HepG2 (cell line): ENCODE measurements at regions not wholly inside any gene's neighbourhood (a gene's known extent, or its start where the extent isn't known, plus 50 kb on each side); places are given as distances from the start of the nearest gene placed in this dataset.

Experiments
- ATAC-seq: fragments of 200-7000 bp; cut with Tn5 transposase; 3 replicates; pipeline ENCODE4 v1.9.1; 2020; ENCODE audit warnings: mild to moderate bottlenecking, moderate library complexity
- BruUV-seq: library from RNA; stranded (reverse); fragments of 400-500 nt; replicated peaks from 2 replicates; lab custom pipeline; 2021; lab: Mats Ljungman, UMichigan
- CTCF ChIA-PET: fragments of 300-600 bp; formaldehyde crosslinking; extraction: SDS; loops from one replicate; lab custom pipeline; 2021; ENCODE audit warnings: low total read pairs, inconsistent platforms, low intra/inter-chr PET ratio; lab: Yijun Ruan, JAX
- POLR2A ChIA-PET: fragments of 350-600 bp; sonication (Branson Sonifier 250); formaldehyde crosslinking; loops from one replicate; lab custom pipeline; 2020; ENCODE audit warnings: antibody characterized with exemption, inconsistent platforms; lab: Yijun Ruan, JAX
- DNase-seq: peaks from one replicate; pipeline ENCODE4 v3.0.0-alpha.2; 2015; ENCODE audit warnings: low spot score
- FAIRE-seq: peaks from 3 replicates; lab custom pipeline; 2011; peaks lifted over from hg19 to GRCh38; lab: Jason Lieb, UNC
- H2AFZ ChIP-seq: one replicate; pipeline ENCODE4 v1.6.1; 2011; ENCODE audit warnings: low read length, inconsistent platforms
- H3K27ac ChIP-seq: fragments of 300-600 bp; 3 replicates; pipeline ENCODE4 v1.8.0; 2011; ENCODE audit warnings: mixed run types, mild to moderate bottlenecking, mixed read lengths, low read length, inconsistent platforms; ENCODE audit not compliant: insufficient read depth; ENCODE audit errors: extremely low read length
- H3K27me3 ChIP-seq, 2 experiments: fragments of 200-600 bp in 1 of 2; 2 replicates in 1 of 2; 3 replicates in 1 of 2; pipeline versions ENCODE4 v1.6.0 to v1.8.0; 2011; ENCODE audit warnings: low read length in 2 of 2, mild to moderate bottlenecking in 2 of 2, moderate library complexity in 2 of 2, inconsistent platforms in 1 of 2; ENCODE audit not compliant: insufficient read depth in 2 of 2, control insufficient read depth in 1 of 2
- H3K36me3 ChIP-seq, 2 experiments: fragments of 200-600 bp in 1 of 2; replicated peaks in 1 of 2; 2 replicates in 1 of 2; 3 replicates in 1 of 2; pipeline versions ENCODE4 v1.5.1 to v1.8.0; 2011; ENCODE audit warnings: low read length in 2 of 2, inconsistent platforms in 1 of 2; ENCODE audit not compliant: insufficient read depth in 2 of 2, control insufficient read depth in 1 of 2
- H3K4me1 ChIP-seq: 2 replicates; pipeline ENCODE4 v1.5.1; 2012; ENCODE audit warnings: low read length, inconsistent platforms; ENCODE audit not compliant: insufficient read depth
- H3K4me2 ChIP-seq: 2 replicates; pipeline ENCODE4 v1.6.0; 2011; ENCODE audit warnings: low read depth, low read length, inconsistent platforms
- H3K4me3 ChIP-seq, 3 experiments: fragments of 200-600 bp in 1 of 3; sonication (generic), shearing (Covaris generic) in 1 of 3; replicated peaks in 1 of 3; 2 replicates each; pipeline ENCODE4 v1.5.1; 2011 to 2016; ENCODE audit warnings: low read length in 3 of 3, inconsistent platforms in 2 of 3, low read depth in 2 of 3, mild to moderate bottlenecking in 2 of 3, control low read depth in 1 of 3, mixed read lengths in 1 of 3; ENCODE audit not compliant: insufficient read depth in 1 of 3
- H3K79me2 ChIP-seq: one replicate; pipeline ENCODE4 v1.6.1; 2011; ENCODE audit warnings: low read length, inconsistent platforms; ENCODE audit not compliant: insufficient read depth
- H3K9ac ChIP-seq: 2 replicates; pipeline ENCODE4 v1.6.0; 2011; ENCODE audit warnings: mild to moderate bottlenecking, low read depth, low read length, inconsistent platforms; ENCODE audit not compliant: insufficient read depth
- H3K9me3 ChIP-seq: 2 replicates; pipeline ENCODE4 v1.5.1; 2012; ENCODE audit warnings: mild to moderate bottlenecking, low read length
- H4K20me1 ChIP-seq: 2 replicates; pipeline ENCODE4 v1.6.0; 2011; ENCODE audit warnings: inconsistent platforms, mild to moderate bottlenecking, low read length, moderate library complexity; ENCODE audit not compliant: insufficient read depth
- FOXJ3 ChIP-seq: sonication (generic); formaldehyde crosslinking; IDR thresholded peaks from 2 replicates; pipeline ENCODE4 v1.4.0; 2020; ENCODE audit warnings: missing genetic modification reagents, mild to moderate bottlenecking, borderline replicate concordance
- FOXO4 ChIP-seq: sonication (generic); formaldehyde crosslinking; conservative IDR thresholded peaks from 2 replicates; pipeline ENCODE4 v1.8.1; 2023; ENCODE audit warnings: missing genetic modification reagents
- ZNF407 ChIP-seq: sonication (generic); formaldehyde crosslinking; IDR thresholded peaks from one replicate; pipeline ENCODE4 v1.5.1; 2020; ENCODE audit warnings: mild to moderate bottlenecking, missing genetic modification reagents; ENCODE audit errors: not compliant biosample characterization
- WGBS: methylation state at CpG from one replicate; pipeline ENCODE4 v1.1.6; 2017; ENCODE audit warnings: low lambda C conversion rate; 5-methylcytosine and 5-hydroxymethylcytosine counted together
- in situ Hi-C: cut with HindIII; loops from 2 replicates; pipeline ENCODE4 v1.10.0; 2017; ENCODE audit warnings: low pct_unique_long_range_greater_than_20kb; ENCODE audit not compliant: extremely low pct_ligation_motif_present
- intact Hi-C: fragments of 100-400 bp; cut with micrococcal nuclease; formaldehyde crosslinking; loops from one replicate; pipeline ENCODE4 v1.10.0; 2022; ENCODE audit not compliant: unreplicated experiment

- Histone ChIP-seq H3K4me1 (no peaks in the 10 kb centered on the region), H4K20me1 (no peaks in the 10 kb centered on the region), H2AFZ (no peak overlapping the region), H3K4me2 (no peak overlapping the region), H3K9ac (no peak overlapping the region), H3K4me3 (no peak overlapping the region), H3K9me3 (peaks cover 20% of the 10 kb centered on the region; the same call in 1 of the 2 replicates), H3K27ac (no peak overlapping the region), H3K36me3 (no peaks in the 10 kb centered on the region), H3K27me3 (no peaks in the 10 kb centered on the region), H3K79me2 (no peaks in the 10 kb centered on the region)
- no peak for DNase-seq
- no peak for FAIRE-seq
- no peak for TF ChIP-seq FOXO4 (CRISPR knock-in tag)
- TF ChIP-seq FOXJ3 (CRISPR knock-in tag) = no peak
- TF ChIP-seq ZNF407 (CRISPR knock-in tag) = no peak
- in situ Hi-C loops = no loop called here
- no TSS peak for BruUV-seq
- CTCF ChIA-PET = no interaction called here
- WGBS = 1% methylated on average over 2 of the region's 2 CpGs
- POLR2A ChIA-PET = no interaction called here
- intact Hi-C loops = no loop called here
- ATAC-seq = no peak
These were observed 147.0 kb downstream of the GABRG2 start for GRCh38 chr5:162214551-162214950.
